ENCODE measurements at regions not wholly inside any gene's neighbourhood (a gene's known extent, or its start where the extent isn't known, plus 50 kb on each side); places are given as distances from the start of the nearest gene placed in this dataset.

DNA sequence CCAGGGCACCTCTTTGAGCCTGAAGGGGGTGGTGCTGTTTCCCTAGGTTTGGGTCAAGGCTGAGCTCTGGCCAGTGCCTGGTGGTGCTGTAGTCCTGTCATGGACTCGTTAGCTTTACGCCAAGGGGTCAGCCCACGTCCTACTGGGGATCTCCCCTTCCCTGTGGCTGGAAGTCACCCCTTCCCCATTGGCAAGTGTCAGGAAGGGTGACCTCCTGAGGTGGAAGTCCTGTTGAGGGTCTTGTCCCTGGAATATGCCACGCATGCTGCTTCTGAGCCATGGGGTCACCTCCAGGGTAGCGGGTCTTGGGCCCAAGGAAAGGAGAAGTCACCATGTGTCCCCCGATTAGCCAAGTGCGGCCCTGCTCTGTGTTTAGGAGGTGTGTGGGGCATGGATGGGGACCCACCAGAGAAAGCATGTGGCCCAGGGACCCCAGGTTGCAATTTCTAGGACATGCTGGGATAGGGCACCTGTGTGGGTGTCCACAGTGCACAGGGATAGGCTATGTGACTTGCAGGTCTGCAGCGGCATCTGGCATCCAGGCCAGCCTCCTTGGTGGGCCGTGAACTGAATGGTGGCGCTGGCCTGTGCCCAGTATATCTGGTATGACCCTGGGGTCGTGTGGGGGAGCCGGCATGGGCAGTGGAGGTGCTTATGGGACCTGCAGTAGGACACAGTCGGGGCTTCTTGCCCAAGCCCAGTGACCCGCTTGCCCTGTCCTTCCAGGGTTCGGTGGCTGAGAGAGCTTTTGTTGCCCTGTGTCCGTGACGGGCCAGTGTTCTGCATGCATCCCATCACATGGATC lies 226.7 kb downstream of the SNRPN start:
- Histone ChIP-seq H3K27ac (no peak overlapping the region), H3K27me3 (no peaks in the 10 kb centered on the region), H3K4me1 (no peaks in the 10 kb centered on the region), H3K4me3 (no peak overlapping the region), H3K9me3 (peaks cover 0 to 3% of the 10 kb centered on the region in 2 donors), H3K36me3 (no peaks in the 10 kb centered on the region)
- DNase-seq = peak; percentile 3
- in situ Hi-C loops (cut with MboI; ENCODE audit: low pct_ligation_motif_present in 1 of 4, low pct_unique_long_range_greater_than_20kb in 1 of 4, low sequenced_read_pairs in 3 of 4) (no loop called here), intact Hi-C loops (cut with DNase I; ENCODE audit: low total_unique reads) (no loop called here)
- TF ChIP-seq POLR2AphosphoS5 (IDR thresholded peaks at IDR 0.05) = no peak
- TF ChIP-seq, protein P1, sequence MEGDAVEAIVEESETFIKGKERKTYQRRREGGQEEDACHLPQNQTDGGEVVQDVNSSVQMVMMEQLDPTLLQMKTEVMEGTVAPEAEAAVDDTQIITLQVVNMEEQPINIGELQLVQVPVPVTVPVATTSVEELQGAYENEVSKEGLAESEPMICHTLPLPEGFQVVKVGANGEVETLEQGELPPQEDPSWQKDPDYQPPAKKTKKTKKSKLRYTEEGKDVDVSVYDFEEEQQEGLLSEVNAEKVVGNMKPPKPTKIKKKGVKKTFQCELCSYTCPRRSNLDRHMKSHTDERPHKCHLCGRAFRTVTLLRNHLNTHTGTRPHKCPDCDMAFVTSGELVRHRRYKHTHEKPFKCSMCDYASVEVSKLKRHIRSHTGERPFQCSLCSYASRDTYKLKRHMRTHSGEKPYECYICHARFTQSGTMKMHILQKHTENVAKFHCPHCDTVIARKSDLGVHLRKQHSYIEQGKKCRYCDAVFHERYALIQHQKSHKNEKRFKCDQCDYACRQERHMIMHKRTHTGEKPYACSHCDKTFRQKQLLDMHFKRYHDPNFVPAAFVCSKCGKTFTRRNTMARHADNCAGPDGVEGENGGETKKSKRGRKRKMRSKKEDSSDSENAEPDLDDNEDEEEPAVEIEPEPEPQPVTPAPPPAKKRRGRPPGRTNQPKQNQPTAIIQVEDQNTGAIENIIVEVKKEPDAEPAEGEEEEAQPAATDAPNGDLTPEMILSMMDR (IDR thresholded peaks at IDR 0.05) = no peak
- no peak for TF ChIP-seq EP300 (IDR thresholded peaks at IDR 0.05; ENCODE audit: low read depth)
- no peak for TF ChIP-seq POLR2A (IDR thresholded peaks at IDR 0.05)
- WGBS, 2 donors (ENCODE audit: low coverage in 1 of 2) = 83% methylated on average over 17 of the region's 17 CpGs; no CpG with 5 or more reads in 1 of the 2 donors

DNA sequence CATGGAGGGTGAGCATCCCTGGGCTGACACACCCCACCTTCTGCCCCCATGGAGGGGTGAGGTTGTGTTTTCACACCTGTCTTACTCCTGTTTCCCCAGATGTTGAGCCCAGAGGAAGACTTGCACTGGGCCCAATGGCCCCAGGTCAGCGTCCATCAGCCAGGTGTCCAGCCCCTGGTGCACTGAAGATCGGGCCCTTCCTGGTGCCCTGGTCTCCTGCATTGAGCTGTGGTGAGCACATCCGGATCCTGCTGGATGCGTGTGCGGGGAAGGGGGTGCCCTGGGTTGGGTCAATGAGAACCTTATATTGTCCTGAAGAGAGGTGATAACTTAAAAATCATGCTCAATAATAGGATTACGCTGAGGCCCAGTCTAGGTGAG lies 227.3 kb downstream of the SNRPN start:
- Histone ChIP-seq H3K27me3 (no peaks in the 10 kb centered on the region), H3K4me1 (no peaks in the 10 kb centered on the region), H3K4me3 (no peak overlapping the region), H3K27ac (no peak overlapping the region), H3K36me3 (no peaks in the 10 kb centered on the region), H3K9me3 (peaks cover 0 to 4% of the 10 kb centered on the region in 2 donors)
- no peak for DNase-seq
- intact Hi-C loops (cut with DNase I; ENCODE audit: low total_unique reads) = no loop called here
- in situ Hi-C loops (cut with MboI; ENCODE audit: low pct_ligation_motif_present in 1 of 4, low pct_unique_long_range_greater_than_20kb in 1 of 4, low sequenced_read_pairs in 3 of 4) = no loop called here
- 98% methylated on average over 6 of the region's 6 CpGs; no CpG with 5 or more reads in 1 of the 2 donors for WGBS, 2 donors (ENCODE audit: low coverage in 1 of 2)
- no peak for TF ChIP-seq POLR2AphosphoS5 (IDR thresholded peaks at IDR 0.05)
- TF ChIP-seq, protein P1 (IDR thresholded peaks at IDR 0.05) = no peak
- TF ChIP-seq EP300 (IDR thresholded peaks at IDR 0.05; ENCODE audit: low read depth) = no peak

DNA sequence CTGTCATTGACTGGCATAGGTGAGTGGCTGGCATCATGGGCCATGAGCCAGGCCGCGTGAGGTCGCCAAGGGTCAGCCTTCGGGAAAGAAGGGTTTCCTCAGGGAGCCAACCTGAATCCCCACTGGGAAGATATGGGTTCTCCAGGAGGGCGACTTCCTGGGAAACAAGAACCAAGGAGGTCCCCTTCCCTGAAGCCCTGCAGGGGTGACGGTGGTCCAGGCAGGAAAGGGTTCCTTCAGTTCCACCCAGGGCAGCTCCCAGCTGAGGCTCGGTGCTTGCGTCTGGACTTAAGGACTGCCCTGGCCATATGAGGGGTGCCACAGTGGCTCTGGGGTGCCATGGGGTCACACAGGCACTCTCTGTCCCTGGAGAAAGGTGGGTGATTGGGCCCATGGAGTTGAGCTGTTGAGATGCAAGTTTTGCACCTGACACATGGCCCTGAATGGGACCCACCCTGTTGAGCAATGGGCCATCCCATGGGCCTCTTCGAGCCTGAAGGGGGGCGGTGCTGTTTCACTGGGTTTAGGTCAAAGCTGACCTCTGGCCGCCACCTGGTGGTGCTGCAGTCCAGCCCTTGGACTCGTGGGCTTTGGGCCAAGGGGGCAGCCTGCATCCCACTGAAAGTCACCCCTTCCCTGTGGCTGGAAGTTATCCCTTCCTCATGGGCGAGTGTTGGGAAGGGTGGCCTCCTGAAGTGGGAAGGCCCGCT lies 228.1 kb downstream of the SNRPN start:
- Histone ChIP-seq H3K27me3 (no peaks in the 10 kb centered on the region), H3K27ac (no peak overlapping the region), H3K9me3 (peaks cover 0 to 4% of the 10 kb centered on the region in 2 donors), H3K4me1 (no peaks in the 10 kb centered on the region), H3K4me3 (no peak overlapping the region), H3K36me3 (no peaks in the 10 kb centered on the region)
- intact Hi-C loops (cut with DNase I; ENCODE audit: low total_unique reads) = no loop called here
- in situ Hi-C loops (cut with MboI; ENCODE audit: low pct_ligation_motif_present in 1 of 4, low pct_unique_long_range_greater_than_20kb in 1 of 4, low sequenced_read_pairs in 3 of 4) = no loop called here
- no peak for DNase-seq
- 83% methylated on average over 13 of the region's 14 CpGs; no CpG with 5 or more reads in 1 of the 2 donors for WGBS, 2 donors (ENCODE audit: low coverage in 1 of 2)
- no peak for TF ChIP-seq POLR2A (IDR thresholded peaks at IDR 0.05)
- TF ChIP-seq, protein P1 (IDR thresholded peaks at IDR 0.05) = no peak
- TF ChIP-seq EP300 (IDR thresholded peaks at IDR 0.05; ENCODE audit: low read depth) = no peak
- TF ChIP-seq POLR2AphosphoS5 (IDR thresholded peaks at IDR 0.05) = no peak

DNA sequence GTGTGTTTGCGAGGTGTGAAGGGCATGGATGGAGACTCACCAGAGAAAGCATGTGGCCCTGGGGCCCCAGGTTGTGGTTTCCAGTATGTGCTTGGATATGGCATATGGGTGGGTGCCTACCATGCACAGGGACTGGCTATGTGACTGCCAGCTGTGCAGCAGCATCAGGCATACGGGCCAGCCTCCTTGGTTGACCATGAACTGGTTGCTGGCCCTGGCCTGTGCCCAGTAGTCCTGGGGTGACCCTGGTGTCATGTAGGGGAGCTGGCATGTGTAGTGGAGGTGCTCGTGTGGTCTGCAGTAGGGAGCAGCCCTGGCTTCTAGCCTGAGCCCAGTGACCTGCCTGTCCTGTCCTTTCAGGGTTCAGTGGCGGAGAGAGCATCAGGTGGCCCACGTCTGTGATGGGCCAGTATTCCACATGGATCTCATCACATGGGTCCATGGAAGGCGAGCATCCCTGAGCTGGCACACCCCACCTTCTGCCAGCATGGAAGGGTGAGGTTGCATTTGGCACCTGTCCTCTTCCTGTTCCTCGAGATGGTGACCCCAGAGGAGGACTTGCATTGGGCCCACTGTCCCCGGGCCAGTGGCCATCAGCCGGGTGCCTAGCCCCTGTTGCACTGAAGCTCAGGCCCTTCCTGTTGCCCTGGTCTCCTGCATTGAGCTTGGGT lies 228.9 kb downstream of the SNRPN start:
- TF ChIP-seq EP300 (IDR thresholded peaks at IDR 0.05; ENCODE audit: low read depth) = no peak
- no peak for TF ChIP-seq POLR2AphosphoS5 (IDR thresholded peaks at IDR 0.05)
- no peak for TF ChIP-seq POLR2A (IDR thresholded peaks at IDR 0.05)
- TF ChIP-seq, protein P1 (IDR thresholded peaks at IDR 0.05) = no peak
- in situ Hi-C loops (cut with MboI; ENCODE audit: low pct_ligation_motif_present in 1 of 4, low pct_unique_long_range_greater_than_20kb in 1 of 4, low sequenced_read_pairs in 3 of 4) = no loop called here
- H3K27ac ChIP-seq = no peak overlapping the region
- 86% methylated on average over 8 of the region's 9 CpGs; no CpG with 5 or more reads in 1 of the 2 donors for WGBS, 2 donors (ENCODE audit: low coverage in 1 of 2)
- H3K4me1 ChIP-seq = no peaks in the 10 kb centered on the region
- H3K4me3 ChIP-seq = no peak overlapping the region
- H3K9me3 ChIP-seq = peaks cover 0 to 4% of the 10 kb centered on the region in 2 donors
- H3K36me3 ChIP-seq = no peaks in the 10 kb centered on the region
- DNase-seq = no peak
- H3K27me3 ChIP-seq = no peaks in the 10 kb centered on the region
- intact Hi-C loops (cut with DNase I; ENCODE audit: low total_unique reads) = no loop called here

Measured in transverse colon (tissue), 4 donors.